ENCODE measurements at regions not wholly inside any gene's neighbourhood (a gene's known extent, or its start where the extent isn't known, plus 50 kb on each side); places are given as distances from the start of the nearest gene placed in this dataset.

DNA sequence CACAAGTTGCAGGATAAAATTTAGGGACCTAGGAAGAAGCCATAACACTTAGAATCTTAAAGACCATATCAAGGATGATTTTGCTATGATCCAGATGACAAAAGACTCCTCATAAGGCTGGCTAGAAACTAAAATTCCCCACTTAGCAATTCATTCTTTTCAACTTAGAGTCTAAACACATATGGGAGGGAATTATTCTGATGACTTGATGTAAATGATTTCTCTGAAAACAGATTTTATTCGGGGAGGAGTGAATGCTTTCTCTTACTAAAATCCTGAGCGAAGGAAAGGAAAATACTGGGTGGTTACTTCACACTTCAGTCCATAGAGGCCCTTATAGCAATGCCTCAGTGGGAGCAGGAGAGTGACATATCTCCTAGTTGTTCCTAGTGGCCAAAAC lies 138.7 kb upstream of the SORCS1 start:
- H3K9ac ChIP-seq (ENCODE audit: low read depth in 1 of 2, low read length in 2 of 2) = no peak overlapping the region
- H3K27me3 ChIP-seq (ENCODE audit: control insufficient read depth in 4 of 4, insufficient read depth in 4 of 4, low read length in 3 of 4) = peaks cover 0 to 2% (median 0%) of the 10 kb centered on the region in 4 donors
- no peak for TF ChIP-seq JUND (IDR thresholded peaks at IDR 0.05)
- no peak for TF ChIP-seq NR2F2 (IDR thresholded peaks at IDR 0.05)
- TF ChIP-seq HNF4G (IDR thresholded peaks at IDR 0.05) = no peak
- TF ChIP-seq SP1 (IDR thresholded peaks at IDR 0.05) = no peak
- TF ChIP-seq EGR1 (IDR thresholded peaks at IDR 0.05; ENCODE audit: low read depth in 2 of 2) = no peak
- TF ChIP-seq, protein P1, sequence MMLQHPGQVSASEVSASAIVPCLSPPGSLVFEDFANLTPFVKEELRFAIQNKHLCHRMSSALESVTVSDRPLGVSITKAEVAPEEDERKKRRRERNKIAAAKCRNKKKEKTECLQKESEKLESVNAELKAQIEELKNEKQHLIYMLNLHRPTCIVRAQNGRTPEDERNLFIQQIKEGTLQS (IDR thresholded peaks at IDR 0.05) = no peak
- no peak for TF ChIP-seq RAD21 (IDR thresholded peaks at IDR 0.05)
- no peak for TF ChIP-seq GABPA (IDR thresholded peaks at IDR 0.05 in 1 of 2, conservative IDR thresholded peaks at IDR 0.05 in 1 of 2)
- TF ChIP-seq TAF1 (conservative IDR thresholded peaks at IDR 0.05) = no peak
- TF ChIP-seq RXRA (IDR thresholded peaks at IDR 0.05) = no peak
- TF ChIP-seq, protein P2, sequence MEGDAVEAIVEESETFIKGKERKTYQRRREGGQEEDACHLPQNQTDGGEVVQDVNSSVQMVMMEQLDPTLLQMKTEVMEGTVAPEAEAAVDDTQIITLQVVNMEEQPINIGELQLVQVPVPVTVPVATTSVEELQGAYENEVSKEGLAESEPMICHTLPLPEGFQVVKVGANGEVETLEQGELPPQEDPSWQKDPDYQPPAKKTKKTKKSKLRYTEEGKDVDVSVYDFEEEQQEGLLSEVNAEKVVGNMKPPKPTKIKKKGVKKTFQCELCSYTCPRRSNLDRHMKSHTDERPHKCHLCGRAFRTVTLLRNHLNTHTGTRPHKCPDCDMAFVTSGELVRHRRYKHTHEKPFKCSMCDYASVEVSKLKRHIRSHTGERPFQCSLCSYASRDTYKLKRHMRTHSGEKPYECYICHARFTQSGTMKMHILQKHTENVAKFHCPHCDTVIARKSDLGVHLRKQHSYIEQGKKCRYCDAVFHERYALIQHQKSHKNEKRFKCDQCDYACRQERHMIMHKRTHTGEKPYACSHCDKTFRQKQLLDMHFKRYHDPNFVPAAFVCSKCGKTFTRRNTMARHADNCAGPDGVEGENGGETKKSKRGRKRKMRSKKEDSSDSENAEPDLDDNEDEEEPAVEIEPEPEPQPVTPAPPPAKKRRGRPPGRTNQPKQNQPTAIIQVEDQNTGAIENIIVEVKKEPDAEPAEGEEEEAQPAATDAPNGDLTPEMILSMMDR (IDR thresholded peaks at IDR 0.05; ENCODE audit: low read depth, low read length, missing input control) = no peak
- TF ChIP-seq, protein P3, sequence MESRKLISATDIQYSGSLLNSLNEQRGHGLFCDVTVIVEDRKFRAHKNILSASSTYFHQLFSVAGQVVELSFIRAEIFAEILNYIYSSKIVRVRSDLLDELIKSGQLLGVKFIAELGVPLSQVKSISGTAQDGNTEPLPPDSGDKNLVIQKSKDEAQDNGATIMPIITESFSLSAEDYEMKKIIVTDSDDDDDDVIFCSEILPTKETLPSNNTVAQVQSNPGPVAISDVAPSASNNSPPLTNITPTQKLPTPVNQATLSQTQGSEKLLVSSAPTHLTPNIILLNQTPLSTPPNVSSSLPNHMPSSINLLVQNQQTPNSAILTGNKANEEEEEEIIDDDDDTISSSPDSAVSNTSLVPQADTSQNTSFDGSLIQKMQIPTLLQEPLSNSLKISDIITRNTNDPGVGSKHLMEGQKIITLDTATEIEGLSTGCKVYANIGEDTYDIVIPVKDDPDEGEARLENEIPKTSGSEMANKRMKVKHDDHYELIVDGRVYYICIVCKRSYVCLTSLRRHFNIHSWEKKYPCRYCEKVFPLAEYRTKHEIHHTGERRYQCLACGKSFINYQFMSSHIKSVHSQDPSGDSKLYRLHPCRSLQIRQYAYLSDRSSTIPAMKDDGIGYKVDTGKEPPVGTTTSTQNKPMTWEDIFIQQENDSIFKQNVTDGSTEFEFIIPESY (IDR thresholded peaks at IDR 0.05) = no peak
- TF ChIP-seq, protein P4, sequence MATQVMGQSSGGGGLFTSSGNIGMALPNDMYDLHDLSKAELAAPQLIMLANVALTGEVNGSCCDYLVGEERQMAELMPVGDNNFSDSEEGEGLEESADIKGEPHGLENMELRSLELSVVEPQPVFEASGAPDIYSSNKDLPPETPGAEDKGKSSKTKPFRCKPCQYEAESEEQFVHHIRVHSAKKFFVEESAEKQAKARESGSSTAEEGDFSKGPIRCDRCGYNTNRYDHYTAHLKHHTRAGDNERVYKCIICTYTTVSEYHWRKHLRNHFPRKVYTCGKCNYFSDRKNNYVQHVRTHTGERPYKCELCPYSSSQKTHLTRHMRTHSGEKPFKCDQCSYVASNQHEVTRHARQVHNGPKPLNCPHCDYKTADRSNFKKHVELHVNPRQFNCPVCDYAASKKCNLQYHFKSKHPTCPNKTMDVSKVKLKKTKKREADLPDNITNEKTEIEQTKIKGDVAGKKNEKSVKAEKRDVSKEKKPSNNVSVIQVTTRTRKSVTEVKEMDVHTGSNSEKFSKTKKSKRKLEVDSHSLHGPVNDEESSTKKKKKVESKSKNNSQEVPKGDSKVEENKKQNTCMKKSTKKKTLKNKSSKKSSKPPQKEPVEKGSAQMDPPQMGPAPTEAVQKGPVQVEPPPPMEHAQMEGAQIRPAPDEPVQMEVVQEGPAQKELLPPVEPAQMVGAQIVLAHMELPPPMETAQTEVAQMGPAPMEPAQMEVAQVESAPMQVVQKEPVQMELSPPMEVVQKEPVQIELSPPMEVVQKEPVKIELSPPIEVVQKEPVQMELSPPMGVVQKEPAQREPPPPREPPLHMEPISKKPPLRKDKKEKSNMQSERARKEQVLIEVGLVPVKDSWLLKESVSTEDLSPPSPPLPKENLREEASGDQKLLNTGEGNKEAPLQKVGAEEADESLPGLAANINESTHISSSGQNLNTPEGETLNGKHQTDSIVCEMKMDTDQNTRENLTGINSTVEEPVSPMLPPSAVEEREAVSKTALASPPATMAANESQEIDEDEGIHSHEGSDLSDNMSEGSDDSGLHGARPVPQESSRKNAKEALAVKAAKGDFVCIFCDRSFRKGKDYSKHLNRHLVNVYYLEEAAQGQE (IDR thresholded peaks at IDR 0.05) = no peak
- no peak for TF ChIP-seq YY1 (IDR thresholded peaks at IDR 0.05)
- TF ChIP-seq HNF4A (conservative IDR thresholded peaks at IDR 0.05) = no peak
- TF ChIP-seq, protein P5, sequence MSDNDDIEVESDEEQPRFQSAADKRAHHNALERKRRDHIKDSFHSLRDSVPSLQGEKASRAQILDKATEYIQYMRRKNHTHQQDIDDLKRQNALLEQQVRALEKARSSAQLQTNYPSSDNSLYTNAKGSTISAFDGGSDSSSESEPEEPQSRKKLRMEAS (IDR thresholded peaks at IDR 0.05) = no peak
- TF ChIP-seq FOXA1 (IDR thresholded peaks at IDR 0.05) = no peak
- no peaks in the 10 kb centered on the region for H3K4me1 ChIP-seq (ENCODE audit: control insufficient read depth in 4 of 4, insufficient read depth in 4 of 4, low read length in 3 of 4)
- H3K27ac ChIP-seq (ENCODE audit: low read depth in 1 of 2, low read length in 2 of 2) = no peak overlapping the region
- no peaks in the 10 kb centered on the region for H3K9me3 ChIP-seq (ENCODE audit: control insufficient read depth in 4 of 4, low read length in 3 of 4)
- no peak overlapping the region for H3K4me3 ChIP-seq (ENCODE audit: low read depth in 1 of 3, low read length in 3 of 3)
- 79% methylated on average over 2 of the region's 2 CpGs for WGBS
- no peaks in the 10 kb centered on the region for H3K36me3 ChIP-seq (ENCODE audit: control insufficient read depth in 4 of 4, insufficient read depth in 3 of 4, low read depth in 1 of 4, low read length in 3 of 4)
- no peak for DNase-seq (ENCODE audit: low spot score)

DNA sequence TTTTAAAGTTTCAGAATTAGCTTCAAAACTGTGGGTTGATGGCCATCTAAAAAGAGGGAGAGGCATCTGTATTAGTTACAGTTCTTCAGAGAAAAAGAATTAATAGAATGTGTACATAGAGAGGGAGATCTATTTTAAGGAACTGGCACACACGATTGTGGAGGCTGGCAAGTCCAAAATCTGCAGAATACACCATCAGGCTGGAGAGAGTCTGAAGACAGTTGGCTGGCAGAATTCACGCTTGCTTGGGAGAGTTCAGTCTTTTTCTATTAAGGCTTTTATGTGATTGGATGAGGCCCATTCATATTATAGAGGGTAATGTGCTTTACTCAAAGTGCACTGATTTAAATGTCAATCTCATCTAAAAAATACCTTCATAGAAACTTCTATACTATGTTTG lies 135.1 kb upstream of the SORCS1 start:
- no peak overlapping the region for H3K4me3 ChIP-seq (ENCODE audit: low read depth in 1 of 3, low read length in 3 of 3)
- no peak overlapping the region for H3K9ac ChIP-seq (ENCODE audit: low read depth in 1 of 2, low read length in 2 of 2)
- H3K9me3 ChIP-seq (ENCODE audit: control insufficient read depth in 4 of 4, low read length in 3 of 4) = no peaks in the 10 kb centered on the region
- H3K27ac ChIP-seq (ENCODE audit: low read depth in 1 of 2, low read length in 2 of 2) = no peak overlapping the region
- WGBS = 75% methylated on average over 2 of the region's 2 CpGs
- H3K36me3 ChIP-seq (ENCODE audit: control insufficient read depth in 4 of 4, insufficient read depth in 3 of 4, low read depth in 1 of 4, low read length in 3 of 4) = no peaks in the 10 kb centered on the region
- no peaks in the 10 kb centered on the region for H3K27me3 ChIP-seq (ENCODE audit: control insufficient read depth in 4 of 4, insufficient read depth in 4 of 4, low read length in 3 of 4)
- no peaks in the 10 kb centered on the region for H3K4me1 ChIP-seq (ENCODE audit: control insufficient read depth in 4 of 4, insufficient read depth in 4 of 4, low read length in 3 of 4)
- DNase-seq (ENCODE audit: low spot score) = no peak
- TF ChIP-seq, protein P1 (IDR thresholded peaks at IDR 0.05) = no peak
- TF ChIP-seq TAF1 (conservative IDR thresholded peaks at IDR 0.05) (no peak), HNF4G (IDR thresholded peaks at IDR 0.05) (no peak), FOXA1 (IDR thresholded peaks at IDR 0.05) (no peak), HNF4A (conservative IDR thresholded peaks at IDR 0.05) (no peak), RXRA (IDR thresholded peaks at IDR 0.05) (no peak), EGR1 (IDR thresholded peaks at IDR 0.05; ENCODE audit: low read depth in 2 of 2) (no peak), YY1 (IDR thresholded peaks at IDR 0.05) (no peak)
- TF ChIP-seq, protein P5 (IDR thresholded peaks at IDR 0.05) = no peak
- TF ChIP-seq, protein P3 (IDR thresholded peaks at IDR 0.05) = no peak
- TF ChIP-seq, protein P4 (IDR thresholded peaks at IDR 0.05) = no peak

All from liver (tissue), 8 donors.